Putamen (tissue), 1 donor: ENCODE measurements at regions not wholly inside any gene's neighbourhood (a gene's known extent, or its start where the extent isn't known, plus 50 kb on each side); places are given as distances from the start of the nearest gene placed in this dataset.
A peak's percentile ranks its signal among the peaks of the same experiment; 100 is the strongest.

ENCODE experiments used
- DNase-seq: peaks from one replicate; pipeline ENCODE4 v3.0.0-alpha.2; 2016; ENCODE audit warnings: low spot score

DNA sequence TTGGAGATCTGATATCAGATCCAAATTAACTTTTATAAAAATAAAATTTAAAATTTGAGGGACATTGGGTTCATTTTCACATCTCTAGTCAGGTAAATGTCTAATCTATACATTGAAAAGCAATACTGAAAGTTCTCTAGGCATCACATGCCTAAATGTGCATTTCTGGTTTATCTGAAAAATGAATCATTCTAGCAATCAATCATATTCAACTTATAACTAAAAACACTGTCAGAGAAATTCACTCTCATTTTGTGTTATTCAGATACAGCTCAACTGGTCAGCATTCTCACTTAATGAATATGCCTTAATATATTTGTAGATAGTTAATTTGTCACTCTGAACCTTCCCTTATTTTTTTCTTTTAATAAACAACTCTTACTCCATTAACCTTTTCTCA, 243.2 kb downstream of the CASP12 start:
- no peak for DNase-seq

DNA sequence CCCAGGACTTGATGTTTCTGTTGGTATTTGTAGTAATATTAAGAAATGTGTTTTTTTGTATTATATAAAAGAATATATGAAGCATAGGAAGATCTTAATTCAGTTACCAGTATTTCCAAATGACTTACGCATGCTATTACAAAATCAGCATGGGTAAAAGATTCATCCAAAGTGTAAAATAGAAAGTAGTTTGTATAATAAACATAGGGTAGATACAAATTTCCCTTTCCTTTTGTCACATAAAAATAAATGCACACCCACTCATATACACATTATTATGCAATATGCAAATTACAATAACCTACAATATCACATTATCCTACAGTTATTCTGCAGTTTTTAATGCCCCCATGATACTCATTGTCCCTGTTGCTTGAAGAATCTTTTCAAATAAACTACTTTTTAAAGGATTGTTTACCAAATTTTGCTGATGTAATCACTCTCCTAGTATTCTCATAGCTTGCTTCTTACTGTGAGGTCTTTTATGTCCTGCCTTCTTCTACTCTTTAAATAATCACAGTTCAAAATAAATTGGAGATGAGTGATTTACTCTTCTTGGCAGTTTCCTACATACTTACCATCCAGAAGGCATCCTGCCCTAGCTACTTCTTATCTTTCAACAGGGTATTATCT, 244.0 kb downstream of the CASP12 start:
- DNase-seq = no peak

DNA sequence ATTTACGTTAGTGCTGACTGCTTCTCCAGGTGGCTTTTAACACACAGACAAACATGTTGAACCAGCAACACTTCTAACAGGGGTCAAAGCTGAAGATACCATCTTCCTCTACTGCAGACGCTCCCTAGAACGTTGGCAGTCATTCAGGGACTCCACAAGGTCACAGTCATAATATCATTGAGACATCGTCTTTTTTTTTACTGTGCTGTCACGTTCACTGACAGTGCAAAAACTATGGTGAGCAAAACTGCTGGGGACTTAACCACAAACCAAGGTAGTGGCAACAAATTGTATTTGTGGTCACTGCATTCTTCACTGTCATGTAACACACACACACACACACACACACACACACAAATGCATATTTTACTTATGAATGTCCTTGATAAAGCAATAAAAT, 244.9 kb downstream of the CASP12 start:
- no peak for DNase-seq

DNA sequence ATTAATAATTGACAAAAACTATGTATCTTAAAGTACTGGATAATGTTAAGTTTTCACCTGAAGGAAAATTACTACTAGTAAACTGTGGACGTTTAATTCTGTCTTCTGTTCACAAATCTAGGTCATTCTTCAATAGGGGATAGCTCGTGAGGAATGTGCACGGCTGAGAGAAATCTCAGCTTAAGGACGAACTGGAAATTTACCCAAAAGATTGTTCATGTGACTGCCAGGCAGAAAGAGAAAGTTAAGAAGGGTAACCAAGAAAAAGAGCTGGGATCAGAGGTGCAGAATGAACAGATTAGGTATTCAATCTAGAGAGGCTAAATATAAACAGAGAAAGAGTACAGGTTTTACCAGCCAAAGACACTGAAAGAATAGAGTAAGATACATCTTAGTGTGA, 245.3 kb downstream of the CASP12 start:
- DNase-seq = no peak

DNA sequence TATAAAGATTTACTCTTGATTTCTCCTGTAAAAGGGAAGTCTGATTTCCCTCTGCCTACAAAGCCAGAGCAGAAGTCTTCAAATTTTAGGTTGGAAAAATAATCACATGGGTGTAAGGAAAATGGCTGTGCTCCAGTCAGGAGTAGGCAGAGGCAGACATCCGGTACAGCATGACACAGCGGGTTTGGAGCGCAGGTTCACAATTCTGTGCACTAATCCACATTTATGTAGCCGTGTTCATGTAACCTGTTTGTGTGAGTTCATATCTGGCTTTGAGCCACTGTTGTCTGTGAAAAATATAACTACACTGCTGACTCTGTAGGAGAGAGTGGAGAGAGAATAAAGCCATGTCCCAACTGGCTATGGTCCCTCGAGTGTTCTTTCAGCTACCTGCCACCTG, 248.0 kb downstream of the CASP12 start:
- no peak for DNase-seq

DNA sequence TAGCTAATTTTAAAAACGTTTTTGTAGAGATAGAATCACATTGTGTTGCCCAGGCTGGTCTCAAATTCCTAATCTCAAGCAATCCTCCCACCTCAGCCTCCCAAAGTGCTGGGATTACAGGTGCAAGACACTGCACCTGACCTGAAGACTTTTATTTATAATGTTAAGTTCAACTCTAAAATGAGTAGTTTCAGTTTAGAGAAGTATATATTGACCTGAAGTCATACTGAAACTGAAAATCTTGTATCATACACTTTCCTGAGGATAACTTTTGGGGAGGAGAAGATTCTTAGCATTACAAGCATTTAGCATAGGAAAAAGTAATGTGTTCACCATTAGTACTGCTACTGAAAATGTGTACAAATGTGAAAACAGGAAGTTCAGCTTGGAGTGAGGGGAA, 249.3 kb downstream of the CASP12 start:
- DNase-seq = no peak

DNA sequence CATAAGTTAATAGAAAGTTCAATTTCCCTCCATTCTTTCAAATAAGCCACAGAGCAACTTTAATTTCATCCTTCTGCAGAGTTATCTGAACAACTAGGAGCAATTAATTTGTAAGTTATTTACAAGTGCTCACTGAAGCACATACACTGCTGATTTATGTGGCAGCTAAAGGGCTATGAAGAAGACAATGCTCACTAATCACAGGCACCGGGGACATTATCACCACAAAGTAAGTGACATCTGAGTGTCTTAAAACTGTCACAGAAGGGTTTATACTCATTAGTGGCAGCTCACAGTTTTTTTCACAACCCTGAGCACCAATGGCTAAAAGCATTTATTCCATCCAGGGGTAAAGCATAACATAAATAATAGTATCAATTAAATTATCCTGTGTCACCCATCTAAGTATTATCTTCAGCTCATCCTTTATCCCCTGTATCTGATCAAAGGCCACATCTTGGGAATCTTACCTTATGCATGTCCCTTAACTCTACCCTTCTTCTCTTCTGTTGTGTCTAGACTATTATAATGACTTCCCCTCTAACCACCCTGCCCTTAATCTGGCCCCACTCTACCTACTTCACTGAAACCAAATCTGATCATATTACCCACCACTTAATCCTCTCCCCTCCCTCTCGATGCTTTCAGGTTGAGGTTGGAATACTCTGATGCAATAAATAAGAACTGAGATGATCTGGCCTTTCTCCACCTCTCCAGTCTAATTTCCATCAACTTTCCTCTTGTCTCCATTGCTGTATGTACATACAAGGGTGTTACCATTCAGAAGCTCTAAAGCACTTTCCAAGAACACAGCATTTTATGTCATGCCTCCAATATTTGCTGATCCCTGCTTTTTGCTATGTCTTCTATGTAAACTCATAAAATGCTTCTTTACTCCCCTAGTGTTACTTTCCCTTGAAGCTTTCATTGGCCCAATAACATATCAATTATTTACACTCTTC, 252.7 kb downstream of the CASP12 start:
- DNase-seq = no peak

DNA sequence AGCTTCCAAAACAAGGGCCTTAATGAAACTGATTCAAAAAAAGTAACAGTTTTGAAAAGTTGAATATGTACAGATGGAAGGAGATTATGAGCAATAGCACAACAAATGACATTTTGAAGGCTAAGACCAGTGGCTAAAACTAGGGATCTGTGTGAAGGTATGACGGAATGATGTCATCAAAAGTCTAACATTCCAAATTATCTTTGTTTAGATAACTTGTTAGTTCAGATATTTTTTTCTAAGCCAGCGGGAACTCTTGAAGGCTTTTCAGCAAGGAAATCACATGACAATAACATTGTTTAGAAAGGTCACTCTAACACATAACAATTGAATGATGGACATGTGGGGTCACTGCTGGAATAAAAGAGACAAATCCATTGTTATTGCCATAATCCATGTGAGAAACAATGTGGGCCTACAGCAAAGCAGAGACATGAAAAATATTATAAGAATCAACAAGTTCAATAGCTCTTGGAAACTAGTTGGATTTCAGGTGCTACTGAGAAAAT, 260.5 kb downstream of the CASP12 start:
- no peak for DNase-seq

DNA sequence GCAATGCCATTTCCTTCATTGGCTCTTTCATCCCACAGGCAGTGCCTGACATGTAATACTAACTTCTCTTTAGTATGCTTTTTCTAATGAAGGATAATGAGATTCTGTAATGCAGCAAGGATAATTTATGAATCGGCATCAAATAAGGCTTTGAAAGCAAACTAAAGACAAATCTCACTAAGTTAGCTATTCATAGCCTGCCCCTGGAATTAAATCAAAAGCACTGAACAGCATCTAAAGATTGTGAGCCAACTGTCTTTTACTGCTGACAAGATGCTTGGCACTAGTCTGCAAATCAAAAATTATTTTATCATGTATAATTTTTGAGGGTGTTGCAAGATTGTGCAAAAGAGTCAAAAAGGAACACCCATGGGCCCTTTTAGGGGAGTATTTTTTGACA, 265.0 kb downstream of the CASP12 start:
- no peak for DNase-seq

DNA sequence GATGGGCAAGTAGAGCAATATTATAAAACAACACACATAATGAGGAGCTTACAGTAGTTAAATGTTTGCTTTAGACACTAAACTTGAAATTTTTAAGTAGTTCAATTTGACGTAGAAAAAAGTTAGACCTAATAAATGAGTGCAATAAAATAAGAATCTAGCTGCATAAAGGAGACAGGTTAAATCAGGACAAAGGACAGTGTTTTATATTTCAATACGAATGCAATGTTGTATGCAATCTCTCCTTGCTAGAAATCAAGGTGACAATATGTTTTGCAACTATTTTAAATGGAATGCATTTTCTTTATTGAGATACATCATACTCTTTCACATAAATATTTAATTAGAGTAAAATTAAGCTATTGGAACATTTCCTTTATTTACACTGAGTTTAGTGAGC, 267.9 kb downstream of the CASP12 start:
- no peak for DNase-seq

DNA sequence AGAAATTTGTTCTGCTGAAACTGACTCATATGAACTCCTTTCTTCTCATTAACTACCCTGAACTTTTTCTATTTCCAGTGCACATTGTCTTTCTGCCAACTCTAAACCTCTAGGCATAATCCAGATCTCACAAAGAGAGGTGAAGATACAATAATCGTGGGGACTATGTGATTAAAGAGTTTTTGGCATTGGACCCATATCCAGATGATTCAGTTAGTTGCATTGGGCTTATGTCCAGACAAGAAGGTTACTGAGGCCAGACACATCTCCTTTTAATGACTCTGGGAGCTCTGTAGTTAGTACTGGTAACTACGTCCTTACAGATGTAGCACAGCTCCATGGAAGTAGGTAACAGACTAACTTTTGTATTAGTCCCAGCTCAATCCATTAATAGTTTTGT, 273.0 kb downstream of the CASP12 start:
- no peak for DNase-seq

DNA sequence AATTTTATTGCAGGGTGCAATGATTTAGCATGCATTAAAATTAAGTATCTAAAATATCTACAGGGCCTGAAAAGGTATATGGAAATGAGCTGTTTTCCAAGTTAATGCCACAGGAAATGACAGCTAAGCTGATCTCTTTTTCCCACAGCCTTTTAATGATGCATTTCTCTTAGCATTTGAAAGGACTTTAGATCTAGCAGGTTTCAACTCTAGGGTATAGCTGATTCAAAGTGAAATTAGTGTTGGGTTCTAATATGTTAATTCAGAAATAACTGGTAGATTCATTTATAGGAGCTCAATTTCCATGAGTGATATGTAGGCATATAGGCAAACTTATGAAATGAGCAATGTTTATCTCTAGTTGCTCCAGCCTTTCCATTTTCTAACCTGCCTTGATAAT, 274.2 kb downstream of the CASP12 start:
- no peak for DNase-seq

DNA sequence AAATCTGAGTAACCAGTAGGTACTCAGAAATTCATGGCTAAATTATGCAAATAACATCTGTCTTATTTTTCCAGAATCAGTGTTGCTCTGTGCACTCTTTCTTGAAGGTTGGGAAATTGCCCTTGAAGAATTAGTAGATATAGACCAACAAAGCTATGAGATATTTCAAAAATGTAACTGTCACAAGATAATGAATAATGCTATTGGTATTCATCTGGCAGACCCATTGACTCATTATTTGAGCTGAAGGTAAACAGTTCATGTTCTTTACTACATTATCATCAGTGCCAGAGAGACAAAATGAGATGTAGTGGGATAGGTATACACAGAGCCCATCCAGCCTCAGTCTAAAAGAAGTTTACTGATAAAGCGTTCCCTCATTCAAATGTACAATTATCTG, 274.7 kb downstream of the CASP12 start:
- DNase-seq = no peak

DNA sequence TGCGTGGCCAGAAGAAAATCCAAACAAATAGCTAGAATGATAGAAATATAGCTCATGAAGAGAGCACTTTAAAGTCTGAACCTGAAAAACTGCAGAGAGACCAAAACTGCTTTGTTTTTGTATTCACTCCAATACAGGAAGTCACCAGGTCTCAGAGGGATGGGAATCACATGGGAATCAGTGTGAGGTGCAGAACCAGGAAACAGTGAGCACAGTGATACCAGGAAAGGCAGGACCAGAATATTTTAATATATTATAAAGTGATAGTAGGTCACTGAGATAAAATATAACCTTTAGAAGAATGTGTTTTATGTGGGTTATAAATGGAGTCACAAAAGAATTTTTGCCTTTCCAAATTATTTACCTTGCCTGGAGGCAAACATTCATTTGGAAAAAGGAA, 277.3 kb downstream of the CASP12 start:
- DNase-seq = no peak

DNA sequence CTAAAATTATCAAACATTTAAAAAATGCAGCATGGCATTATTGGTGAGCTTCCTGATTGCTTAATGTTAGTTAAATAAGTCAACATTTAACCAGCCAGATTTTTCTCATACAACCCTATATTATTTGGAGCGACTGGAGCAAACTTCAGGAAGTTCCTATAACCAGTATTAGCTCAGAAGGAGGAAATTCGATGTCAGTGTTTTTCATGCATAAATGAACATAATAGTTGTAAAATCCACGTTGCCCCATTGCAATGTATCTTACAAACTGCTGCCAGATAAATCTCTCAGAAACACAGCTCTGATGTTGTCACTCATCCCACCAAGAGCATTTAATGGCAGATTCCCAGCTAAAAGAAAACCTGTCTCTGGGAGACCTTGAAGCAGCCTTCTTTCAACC, 278.5 kb downstream of the CASP12 start:
- no peak for DNase-seq

DNA sequence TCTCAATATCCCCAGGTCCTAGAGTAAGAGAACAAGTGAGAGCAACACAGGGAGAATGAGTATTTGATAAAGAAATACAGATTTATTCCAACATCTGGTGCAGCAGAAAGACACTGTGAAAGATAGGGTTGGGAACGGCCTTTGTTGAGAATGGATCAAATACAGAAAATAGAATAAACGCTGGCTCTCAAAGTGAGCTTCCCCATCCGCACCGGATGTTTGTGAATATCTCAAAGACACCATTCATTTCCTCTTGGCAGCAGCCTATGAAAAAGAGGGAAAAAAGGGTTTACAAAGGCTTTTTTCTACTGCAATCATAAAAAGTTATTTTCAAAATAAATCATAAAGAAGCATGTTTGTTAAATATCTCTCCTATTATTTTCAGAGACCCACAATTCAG, 279.3 kb downstream of the CASP12 start:
- DNase-seq = peak; percentile 71

DNA sequence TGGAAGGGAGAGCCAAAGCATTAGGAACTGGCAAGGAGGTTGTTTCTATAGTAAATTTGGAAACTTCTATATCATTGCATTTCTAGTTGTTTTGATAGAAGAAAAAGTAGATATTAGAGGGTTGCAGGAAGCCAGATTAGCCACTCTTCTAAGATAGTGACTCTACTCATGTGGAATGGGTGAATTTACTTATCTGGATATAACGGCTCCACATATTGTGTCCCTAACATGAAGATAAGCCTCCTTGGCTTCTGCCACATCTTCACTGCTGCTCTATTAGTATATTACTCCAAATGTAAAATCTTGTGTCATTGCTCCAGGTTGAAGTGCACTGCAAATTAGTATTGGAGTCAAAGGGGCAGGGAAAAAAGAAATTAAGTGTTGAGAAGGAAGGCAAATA, 283.3 kb downstream of the CASP12 start:
- no peak for DNase-seq

DNA sequence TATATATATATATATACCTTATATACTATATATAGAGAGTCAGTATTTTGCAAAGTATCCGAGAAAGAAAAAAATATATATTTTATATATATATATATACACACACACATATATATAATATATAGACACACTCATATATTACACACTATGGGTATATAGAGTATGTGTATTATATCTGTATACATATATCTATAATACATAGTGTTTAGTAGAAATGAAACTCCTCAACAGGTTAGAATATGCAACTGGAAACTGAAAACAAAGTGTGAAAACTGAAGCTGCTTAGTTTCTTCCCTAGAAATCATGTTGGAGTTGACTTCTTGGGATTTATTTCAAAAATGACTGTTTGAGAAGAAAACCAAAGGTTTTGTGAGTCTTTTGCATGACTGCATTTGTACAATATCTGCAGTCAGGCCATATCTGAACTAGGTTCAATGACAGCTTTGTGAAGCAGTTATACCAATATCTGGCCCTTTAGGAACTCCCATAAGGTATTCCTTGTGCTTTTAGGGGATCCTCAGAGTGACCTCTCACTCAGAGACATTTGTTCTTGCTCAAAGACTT, 284.1 kb downstream of the CASP12 start:
- no peak for DNase-seq

DNA sequence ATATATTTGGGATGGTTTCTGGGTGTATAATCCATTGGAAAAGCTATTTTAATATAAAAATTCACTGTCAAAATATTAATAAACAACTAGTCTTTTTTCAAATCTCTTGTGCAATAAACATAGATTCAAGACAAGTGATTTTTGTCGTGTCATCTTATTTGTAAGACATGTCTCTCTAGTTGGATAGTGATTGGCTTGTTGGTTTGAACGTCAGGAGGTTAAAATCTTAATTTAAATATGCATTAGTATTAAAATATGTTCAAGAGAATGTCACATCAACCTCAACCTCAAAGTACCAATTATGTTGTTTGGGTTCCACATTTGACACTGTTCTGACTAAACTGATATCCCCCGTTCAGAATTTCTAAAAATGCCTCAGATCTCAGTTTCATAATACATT, 287.6 kb downstream of the CASP12 start:
- DNase-seq = no peak

DNA sequence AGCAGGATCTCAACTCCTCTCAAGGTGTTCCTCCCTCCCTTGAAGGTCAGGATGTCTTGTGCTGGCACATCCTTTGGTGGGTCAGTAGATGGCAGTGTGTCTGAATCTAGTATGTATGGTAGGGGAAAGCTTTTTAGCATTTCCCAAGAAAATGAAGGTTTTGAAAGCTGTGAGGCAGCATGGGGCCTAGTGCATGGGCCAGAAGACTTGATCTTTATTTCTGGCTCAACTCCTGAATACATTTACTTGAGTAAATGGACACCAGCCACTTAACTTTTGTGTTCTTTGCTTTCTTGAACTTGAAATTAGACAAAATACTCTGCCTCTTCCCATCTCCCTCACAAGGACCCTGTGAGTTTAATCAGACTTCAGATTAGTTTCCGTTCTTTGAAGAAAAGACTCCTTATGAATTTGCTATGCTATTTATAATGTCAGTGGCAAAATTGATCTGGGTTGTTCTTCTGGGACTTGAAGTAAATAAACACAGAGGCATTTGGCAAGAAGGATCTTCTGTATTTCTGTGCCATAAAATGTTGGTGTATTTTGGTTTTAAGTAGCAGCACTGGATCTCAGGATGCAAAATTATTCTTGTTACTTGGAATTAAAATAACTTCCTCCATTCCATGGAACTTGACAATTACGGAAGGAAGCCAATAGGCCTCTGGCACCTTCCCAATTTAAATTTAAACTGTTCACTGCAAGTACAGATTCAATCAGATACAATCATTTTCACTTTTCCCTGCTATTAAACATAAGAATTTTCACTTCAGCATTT, 288.8 kb downstream of the CASP12 start:
- peak; percentile 69 for DNase-seq

DNA sequence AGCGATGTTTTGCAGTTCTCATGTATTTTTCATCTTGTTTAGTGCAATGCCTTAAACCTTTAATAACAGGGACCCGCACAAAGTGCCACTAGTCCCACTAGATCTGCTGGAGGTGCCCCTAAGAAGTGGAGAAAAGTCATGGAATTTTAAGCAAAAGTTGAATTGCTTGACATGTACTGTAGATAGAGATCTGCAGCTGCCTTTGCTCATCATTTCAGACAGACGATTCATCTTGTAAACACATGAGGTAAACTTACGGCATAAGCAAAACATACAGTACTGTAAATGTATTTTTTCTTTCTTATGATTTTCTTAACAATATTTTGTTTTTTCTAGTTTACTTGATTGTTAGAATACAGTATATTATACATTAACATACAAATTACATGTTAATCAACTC, 295.6 kb downstream of the CASP12 start:
- no peak for DNase-seq

DNA sequence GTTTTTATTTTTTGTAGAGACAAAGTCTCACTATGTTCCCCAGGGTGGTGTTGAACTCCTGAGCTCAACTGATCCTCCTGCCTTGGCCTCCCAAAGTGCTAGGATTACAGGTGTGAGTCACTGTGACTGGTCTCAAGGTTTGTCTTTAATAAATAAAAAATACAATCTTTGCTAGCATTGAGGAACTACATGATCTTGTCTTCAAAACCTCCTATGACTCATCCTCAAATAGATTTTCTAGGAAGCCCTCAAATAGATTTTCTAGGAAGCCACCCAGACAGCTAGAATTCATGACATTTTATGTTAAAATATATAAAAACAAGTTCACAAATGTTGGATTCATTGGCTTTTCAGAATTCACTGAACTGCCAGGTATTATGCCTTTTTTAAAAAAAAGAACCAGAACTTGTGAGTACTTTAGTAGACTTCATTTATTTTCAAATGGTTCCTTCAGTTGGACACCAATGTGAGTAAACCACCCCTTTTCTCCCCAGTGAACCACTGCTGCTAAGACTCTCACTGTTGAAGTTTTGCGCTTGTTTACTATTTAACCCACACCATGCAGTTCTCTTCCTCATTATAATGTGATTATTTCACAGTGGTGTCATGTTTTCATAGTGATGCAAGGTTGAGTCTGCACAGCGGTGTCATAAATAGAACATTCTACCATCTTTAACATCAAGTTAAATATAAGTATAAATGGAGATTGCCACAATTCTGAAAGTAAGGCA, 303.9 kb downstream of the CASP12 start:
- DNase-seq = no peak
